ENCODE measurements at regions not wholly inside any gene's neighbourhood (a gene's known extent, or its start where the extent isn't known, plus 50 kb on each side); places are given as distances from the start of the nearest gene placed in this dataset.
"Not testable (repeated sequence)": the region's sequence is repeated elsewhere in the genome, so short reads cannot be mapped to it uniquely, and the experiment has no call there.

DNA sequence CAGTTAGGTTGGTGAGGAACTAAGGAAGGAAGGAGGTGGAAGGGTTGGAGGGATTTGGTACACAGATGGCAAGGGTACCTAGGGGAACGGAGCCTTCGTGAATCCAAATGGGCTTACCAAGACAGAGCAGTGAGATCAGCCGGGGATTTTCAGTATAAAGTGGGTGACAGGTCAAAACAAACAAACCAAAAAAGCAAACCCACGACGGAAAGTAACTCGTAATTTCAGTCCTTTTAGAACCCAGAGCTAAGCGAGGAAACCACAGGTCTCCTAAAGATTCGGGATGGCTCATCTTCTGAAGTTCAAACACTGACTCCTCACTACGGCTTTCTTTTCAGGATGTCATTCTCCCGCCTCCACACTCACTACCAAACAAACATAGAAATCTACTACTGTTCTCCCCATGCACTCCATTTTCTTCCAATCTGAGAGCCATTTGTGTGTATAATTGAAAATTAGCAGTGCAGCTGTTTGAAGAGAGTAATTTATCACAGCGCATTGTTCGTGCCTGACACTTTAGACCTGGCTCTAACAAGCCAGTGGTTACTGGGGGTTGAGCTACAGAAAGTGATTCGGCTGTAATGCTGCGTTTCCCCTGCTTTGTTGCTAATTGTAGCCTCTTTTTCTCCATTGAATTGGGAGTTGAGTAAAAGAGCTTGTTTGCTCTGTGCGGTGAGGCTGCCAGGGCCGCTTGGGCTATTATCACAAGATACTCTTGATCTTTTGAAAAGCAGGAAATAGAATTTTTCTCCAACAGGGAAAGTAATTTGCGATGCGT lies 64.7 kb upstream of the CCDC39 start:
- intact Hi-C loops (cut with DNase I) = no loop called here
- no peak for DNase-seq (ENCODE audit: low spot score)
- ATAC-seq = no peak

DNA sequence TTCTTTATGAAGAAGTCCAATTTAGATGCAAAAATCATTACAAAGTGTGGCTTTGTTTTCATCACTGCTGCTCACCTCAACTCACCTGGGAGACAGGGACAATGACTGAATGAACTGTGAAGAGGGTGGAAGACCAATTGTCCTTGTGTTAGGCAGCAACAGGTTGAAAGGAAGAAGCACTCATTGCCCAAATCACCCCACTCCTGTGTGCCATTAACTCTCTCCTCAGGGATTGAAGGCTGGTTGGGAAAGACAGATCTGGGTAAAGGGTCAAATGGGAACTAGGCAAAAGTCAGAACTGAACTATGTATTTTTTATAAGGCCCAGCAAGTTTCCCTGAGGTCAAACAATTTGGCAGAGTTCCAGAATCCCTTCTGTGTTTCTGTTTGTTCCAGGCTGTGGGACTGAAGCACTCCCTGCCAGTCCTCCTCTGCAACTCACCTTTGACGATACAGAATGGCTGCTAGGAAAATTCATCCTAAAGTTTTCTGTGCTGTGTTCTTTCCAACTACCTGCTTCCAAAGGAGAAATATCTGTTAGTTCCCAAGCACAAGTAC lies 68.6 kb upstream of the CCDC39 start:
- intact Hi-C loops (cut with DNase I) = no loop called here
- no peak for ATAC-seq

DNA sequence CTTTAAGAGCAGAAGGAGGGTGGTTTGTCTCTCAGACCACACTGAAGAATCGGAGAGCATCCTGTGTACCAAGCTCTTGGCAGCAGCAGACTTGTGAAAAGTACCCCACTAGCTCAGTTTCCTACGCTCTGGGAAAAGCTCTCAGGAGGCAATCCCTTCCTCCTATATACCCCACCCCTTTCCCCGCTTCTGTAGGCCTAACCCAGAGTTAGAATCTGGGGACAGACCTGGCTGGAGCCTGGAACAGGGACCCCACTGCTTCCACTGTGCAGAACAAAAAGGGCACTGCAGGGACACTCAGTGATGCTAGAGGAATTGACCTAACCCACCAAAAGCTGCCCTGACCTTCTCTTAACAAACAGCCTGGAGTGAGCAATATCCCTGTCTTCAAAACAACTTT lies 70.0 kb upstream of the CCDC39 start:
- no peak for ATAC-seq
- no peak for DNase-seq (ENCODE audit: low spot score)
- intact Hi-C loops (cut with DNase I) = no loop called here

More for the DNA sequence above, 68.6 kb upstream of the CCDC39 start:
- no peak for DNase-seq (ENCODE audit: low spot score)

GRCh38 chr3:180749796-180750195 lies 70.5 kb upstream of the CCDC39 start:
- DNase-seq (ENCODE audit: low spot score) (no peak), ATAC-seq (no peak)
- intact Hi-C loops (cut with DNase I) = no loop called here

- ATAC-seq = no peak
- DNase-seq (ENCODE audit: low spot score) = no peak
- intact Hi-C loops (cut with DNase I) = no loop called here
Observed at GRCh38 chr3:180755556-180755955, 76.3 kb upstream of the CCDC39 start.

DNA sequence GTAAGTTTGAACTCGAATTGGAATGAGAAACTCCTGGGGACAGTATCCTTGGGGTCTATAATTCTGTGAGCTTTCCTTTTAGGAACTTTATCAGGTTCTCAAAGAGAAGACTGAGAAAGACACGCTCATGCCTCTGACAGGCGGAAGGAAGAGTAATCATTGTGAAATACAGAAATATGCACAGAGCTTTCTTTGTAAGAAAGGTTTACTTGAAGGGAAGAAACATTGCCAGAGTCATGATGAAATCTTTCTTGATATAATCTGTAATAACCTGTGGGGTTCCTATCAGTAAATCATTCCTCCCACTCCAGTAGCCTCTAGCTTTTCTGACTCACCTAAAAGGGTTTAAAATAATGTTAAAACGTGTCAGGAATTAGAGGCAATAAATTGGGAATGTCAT lies 83.6 kb upstream of the CCDC39 start:
- intact Hi-C loops (cut with DNase I) = no loop called here
- no peak for DNase-seq (ENCODE audit: low spot score)
- ATAC-seq = no peak

GRCh38 chr3:180764481-180764880 lies 85.2 kb upstream of the CCDC39 start:
- no peak for DNase-seq (ENCODE audit: low spot score)
- ATAC-seq = no peak
- intact Hi-C loops (cut with DNase I) = no loop called here

DNA sequence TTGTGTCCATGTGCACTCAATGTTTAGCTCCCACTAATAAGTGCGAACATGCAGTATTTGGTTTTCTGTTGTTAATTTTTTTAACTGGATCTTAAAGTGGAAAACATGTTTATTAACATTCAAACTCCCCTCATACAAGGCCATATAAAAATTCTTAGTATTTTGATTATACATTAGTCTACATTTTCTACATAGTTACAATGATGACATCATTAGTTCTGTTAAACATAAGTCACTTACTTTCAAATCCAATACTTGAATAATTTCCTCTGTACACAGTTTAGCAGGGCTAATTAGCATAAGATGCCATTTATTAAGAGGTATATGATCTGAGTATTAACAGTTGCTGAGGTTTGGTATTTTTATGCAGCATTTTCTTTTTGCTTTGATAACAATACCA lies 91.3 kb upstream of the CCDC39 start:
- intact Hi-C loops (cut with DNase I) = no loop called here
- DNase-seq (ENCODE audit: low spot score) = no peak
- ATAC-seq = no peak

DNA sequence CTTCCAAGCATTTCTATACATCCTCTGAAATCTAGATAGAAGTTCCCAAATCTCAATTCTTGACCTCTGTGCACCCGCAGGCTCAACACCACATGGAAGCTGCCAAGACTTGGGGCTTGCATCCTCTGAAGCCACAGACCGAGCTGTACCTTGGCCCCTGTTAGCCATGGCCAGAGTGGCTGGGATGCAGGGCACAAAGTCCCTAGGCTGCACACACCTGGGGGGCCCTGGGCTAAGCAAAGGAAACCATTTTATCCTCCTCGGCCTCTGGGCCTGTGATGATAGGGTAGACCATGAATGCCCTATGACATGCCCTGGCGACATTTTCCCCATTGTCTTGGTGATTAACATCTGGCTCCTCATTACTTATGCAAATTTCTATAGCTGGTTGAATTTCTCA lies 97.1 kb upstream of the CCDC39 start:
- ATAC-seq (no peak), DNase-seq (ENCODE audit: low spot score) (no peak)
- intact Hi-C loops (cut with DNase I) = no loop called here

DNA sequence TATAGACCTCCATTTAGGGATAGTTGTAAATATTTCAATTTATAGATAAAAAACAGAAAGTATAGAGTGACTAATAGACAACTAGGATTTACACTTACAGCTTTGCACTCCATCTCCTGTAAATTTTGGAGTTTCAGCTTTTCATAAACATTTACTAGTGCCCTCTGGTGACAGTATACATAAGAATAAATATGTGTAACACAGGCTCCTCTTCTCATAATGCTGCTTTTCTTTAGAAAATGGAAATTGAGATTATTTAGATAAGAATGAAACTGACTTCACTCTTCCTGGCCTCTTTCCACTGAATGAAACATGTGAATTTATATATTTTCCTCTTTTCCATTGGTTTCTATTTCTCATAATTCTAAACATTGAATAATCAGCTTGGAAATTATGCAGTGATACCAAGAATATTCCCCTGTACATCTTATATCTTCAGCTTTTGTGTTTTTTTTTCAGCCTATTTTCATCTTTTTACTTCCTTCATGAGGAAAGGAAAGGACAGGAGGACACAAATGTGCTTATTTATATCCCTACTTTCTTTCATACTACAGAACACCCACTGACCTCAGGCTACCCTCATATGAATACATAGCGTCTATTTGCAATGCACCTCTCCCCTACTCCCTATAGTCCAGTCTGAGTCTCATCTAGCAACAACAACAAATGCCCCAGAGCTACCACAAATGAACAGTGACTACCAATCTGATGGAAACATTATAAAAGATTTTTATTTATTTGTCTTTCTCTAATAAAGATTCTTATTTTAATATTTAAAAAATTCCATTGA lies 103.1 kb upstream of the CCDC39 start:
- ATAC-seq (no peak), DNase-seq (ENCODE audit: low spot score) (no peak)
- intact Hi-C loops (cut with DNase I) = no loop called here

- DNase-seq (ENCODE audit: low spot score); ATAC-seq; intact Hi-C loops (cut with DNase I): not testable (repeated sequence)
Observed at GRCh38 chr3:180786227-180786626, 106.9 kb upstream of the CCDC39 start.

DNA sequence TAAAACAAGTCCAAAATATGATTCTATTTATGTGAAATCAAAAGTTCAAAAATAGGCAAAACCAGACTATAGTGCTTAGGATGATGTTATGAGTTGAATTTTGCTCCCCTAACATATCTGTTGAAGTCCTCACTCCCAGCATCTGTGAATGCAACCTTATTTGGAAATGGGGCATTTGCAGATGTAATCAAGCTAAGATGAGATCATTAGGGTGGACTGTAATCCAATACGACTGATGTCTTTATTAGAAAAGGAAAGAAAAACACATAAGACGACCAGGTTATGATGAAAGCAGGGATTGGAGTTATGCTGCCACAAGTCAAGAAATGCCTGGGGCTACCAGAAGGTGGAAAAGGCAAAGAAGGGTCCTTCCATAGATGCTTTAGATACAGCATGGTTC lies 110.5 kb upstream of the CCDC39 start:
- ATAC-seq (no peak), DNase-seq (ENCODE audit: low spot score) (no peak)
- intact Hi-C loops (cut with DNase I) = no loop called here

GRCh38 chr3:180798197-180798596 lies 114.3 kb upstream of the FXR1 start:
- intact Hi-C loops (cut with DNase I) = no loop called here
- ATAC-seq (no peak), DNase-seq (ENCODE audit: low spot score) (no peak)

DNA sequence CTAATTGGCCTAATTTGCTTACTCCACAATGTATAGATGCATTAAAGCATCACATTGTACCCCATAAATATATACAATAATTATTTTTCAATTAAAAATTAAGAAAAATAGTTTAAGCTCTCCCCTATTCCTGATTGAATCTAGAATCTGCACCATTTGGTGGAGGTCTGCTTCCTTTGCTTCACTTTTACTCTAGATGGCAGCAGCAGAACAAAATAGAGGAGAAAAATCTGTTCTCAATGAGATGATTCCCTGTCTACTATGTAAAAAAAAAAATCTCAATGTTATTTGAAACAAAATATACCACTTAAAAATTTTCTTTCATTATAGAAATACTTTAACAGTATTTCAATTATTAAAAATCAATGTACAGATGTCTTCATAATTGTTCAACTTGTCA lies 109.6 kb upstream of the FXR1 start:
- no peak for DNase-seq (ENCODE audit: low spot score)
- intact Hi-C loops (cut with DNase I) = no loop called here
- ATAC-seq = no peak

DNA sequence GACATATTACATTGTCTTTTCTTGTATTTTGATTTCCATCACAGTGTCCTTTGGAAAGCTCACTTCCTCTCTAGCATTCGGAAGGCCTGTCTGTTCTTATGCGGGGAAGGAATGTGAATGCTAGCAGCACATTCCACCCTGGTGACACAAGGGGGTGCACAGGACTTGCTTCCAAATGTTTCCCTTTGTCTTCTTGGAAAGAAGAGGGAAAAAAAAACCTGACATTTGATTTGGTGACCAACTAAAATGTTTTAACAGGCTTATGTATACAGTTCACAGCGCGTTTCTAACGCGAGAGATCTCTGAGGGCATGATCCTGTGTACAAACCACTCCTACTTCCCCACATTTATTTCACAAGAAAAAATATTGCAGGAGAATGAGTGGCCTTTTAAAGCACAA lies 107.6 kb upstream of the FXR1 start:
- no peak for DNase-seq (ENCODE audit: low spot score)
- intact Hi-C loops (cut with DNase I) = no loop called here
- peak; percentile 82 for ATAC-seq

- intact Hi-C loops (cut with DNase I) = no loop called here
- DNase-seq (ENCODE audit: low spot score) = no peak
- no peak for ATAC-seq
Observed at GRCh38 chr3:180808823-180809575, 103.5 kb upstream of the FXR1 start.

DNA sequence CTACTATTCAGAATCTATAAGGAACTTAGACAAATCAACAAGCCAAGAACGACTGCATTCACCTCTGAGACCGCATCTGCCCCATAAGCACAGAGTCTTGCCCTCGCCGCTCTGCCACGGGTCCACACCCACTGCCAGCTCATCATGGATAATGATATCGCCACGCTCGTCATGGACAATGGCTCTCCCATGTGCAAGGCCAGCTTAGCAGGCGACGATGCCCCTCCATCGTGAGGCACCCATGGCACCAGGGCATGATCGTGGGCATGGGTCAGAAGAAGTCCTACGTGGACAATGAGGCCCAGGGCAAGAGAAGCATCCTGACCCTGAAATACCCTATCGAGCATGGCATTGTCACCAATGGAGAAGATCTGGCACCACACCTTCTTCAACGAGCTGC lies 92.1 kb upstream of the FXR1 start:
- no peak for DNase-seq (ENCODE audit: low spot score)
- intact Hi-C loops (cut with DNase I) = no loop called here
- ATAC-seq = no peak

DNA sequence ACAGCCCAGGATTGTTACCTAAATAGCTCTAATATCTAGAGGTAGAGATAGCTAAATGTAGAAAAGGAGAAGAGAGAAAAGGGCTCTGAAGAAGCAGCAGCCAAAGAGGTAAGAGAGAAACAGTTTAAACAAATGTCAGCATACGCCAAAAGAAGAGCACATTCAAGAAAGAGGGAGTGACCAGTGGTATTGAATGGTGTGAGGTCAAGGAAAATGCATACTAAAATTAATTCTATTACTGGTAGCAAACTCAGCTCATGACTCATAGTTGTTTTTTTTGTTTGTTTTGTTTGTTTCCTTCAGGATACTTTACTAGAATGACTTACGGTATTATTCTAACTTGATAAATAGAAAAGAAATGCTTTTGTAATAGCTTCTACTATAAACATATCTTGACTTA lies 86.5 kb upstream of the FXR1 start:
- intact Hi-C loops (cut with DNase I) = no loop called here
- ATAC-seq = no peak
- DNase-seq (ENCODE audit: low spot score) = no peak

- intact Hi-C loops (cut with DNase I) = no loop called here
- DNase-seq (ENCODE audit: low spot score) (no peak), ATAC-seq (no peak)
Observed at GRCh38 chr3:180827171-180827570, 85.3 kb upstream of the FXR1 start.

All from sciatic nerve (tissue), 2 donors.